ENCODE measurements at regions not wholly inside any gene's neighbourhood (a gene's known extent, or its start where the extent isn't known, plus 50 kb on each side); places are given as distances from the start of the nearest gene placed in this dataset.
"Not testable (repeated sequence)": the region's sequence is repeated elsewhere in the genome, so short reads cannot be mapped to it uniquely, and the experiment has no call there.

DNA sequence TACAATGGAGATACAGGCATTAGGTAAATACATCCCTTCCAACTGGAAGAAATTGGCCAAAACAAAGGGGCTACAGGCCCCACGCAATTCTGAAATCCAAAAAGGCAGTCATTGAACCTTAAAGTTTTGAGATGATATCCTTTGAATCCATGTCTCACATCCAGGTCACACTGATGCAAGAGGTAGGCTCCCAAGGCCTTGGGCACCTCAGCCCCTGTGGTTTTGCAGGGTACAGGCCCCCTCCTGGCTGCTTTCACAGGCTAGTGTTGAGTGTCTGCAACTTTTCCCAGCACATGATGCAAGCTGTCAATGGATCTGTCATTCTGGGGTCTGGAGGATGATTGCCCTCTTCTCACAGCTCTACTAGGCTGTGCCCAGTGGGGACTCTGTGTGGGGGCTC, 766.7 kb downstream of the ZBBX start:
- Mint-ChIP-seq H3K9me3 (ENCODE audit: low read depth) (peaks cover 3% of the 10 kb centered on the region), H3K36me3 (ENCODE audit: low read depth) (no peaks in the 10 kb centered on the region), H3K27me3 (no peaks in the 10 kb centered on the region), H3K27ac (no peak overlapping the region), H3K4me3 (no peak overlapping the region), H3K4me1 (no peaks in the 10 kb centered on the region)
- ChIA-PET POLR2A (no interaction called here), CTCF (no interaction called here)
- no peak for ATAC-seq
- intact Hi-C loops (cut with DNase I, micrococcal nuclease): no loop called here
- no peak for DNase-seq

DNA sequence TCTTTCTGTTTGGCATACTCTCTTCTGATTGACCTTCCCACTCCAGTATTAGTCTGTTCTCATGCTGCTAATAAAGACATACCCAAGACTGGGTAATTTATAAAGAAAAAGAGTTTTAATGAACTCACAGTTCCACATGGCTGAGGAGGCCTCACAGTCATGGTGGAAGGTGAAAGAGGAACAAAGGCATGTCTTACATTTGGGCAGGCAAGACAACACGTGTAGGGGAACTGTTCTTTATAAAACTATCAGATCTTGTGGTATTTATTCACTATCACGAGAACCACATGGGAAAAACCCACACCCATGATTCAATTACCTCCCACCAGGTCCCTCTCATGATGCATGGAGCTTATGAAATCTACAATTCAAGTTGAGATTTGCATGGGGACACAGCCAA, 767.3 kb downstream of the ZBBX start:
- H3K27me3 Mint-ChIP-seq; H3K36me3 Mint-ChIP-seq (ENCODE audit: low read depth); DNase-seq; H3K4me3 Mint-ChIP-seq; ATAC-seq; H3K4me1 Mint-ChIP-seq; H3K9me3 Mint-ChIP-seq (ENCODE audit: low read depth); H3K27ac Mint-ChIP-seq; intact Hi-C loops (cut with DNase I, micrococcal nuclease); POLR2A ChIA-PET: not testable (repeated sequence)
- CTCF ChIA-PET: interaction anchor here (0.6 kb wide), 1 partner anchor 36 kb away, joined by 3 read pairs; no protein-coding TSS in a partner anchor

DNA sequence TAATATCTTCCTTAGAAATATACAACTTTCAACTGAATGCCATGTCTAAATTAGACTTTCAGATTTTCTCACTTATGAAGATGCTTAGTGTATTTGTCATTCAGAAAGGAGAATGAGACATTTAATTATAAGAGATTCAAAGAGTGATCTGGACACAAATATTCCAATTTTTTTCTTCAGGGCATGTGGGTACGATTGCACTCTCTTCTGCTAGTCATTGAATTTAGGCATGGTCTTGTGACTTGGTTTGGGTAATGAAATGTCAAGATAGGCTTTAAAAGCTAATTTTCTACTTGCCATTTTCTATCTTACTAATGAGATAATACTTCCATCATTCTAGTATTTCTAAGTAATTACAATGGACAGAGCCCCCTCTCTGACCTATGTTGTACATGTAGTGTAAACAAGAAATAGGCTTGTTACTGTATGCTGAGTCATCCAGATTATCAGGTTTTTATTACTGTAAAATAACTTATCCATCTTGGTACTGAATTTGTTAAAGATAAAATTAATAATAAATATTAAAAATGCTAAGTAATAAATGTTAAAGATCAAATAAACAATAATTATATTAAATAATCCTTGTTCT, 770.8 kb upstream of the BCHE start:
- ChIA-PET POLR2A (no interaction called here), CTCF (no interaction called here)
- Mint-ChIP-seq H3K4me3 (no peak overlapping the region), H3K36me3 (ENCODE audit: low read depth) (no peaks in the 10 kb centered on the region), H3K4me1 (no peaks in the 10 kb centered on the region), H3K27ac (no peak overlapping the region), H3K9me3 (ENCODE audit: low read depth) (peaks cover 7% of the 10 kb centered on the region), H3K27me3 (no peaks in the 10 kb centered on the region)
- DNase-seq (no peak), ATAC-seq (no peak)
- intact Hi-C loops (cut with DNase I, micrococcal nuclease): no loop called here

DNA sequence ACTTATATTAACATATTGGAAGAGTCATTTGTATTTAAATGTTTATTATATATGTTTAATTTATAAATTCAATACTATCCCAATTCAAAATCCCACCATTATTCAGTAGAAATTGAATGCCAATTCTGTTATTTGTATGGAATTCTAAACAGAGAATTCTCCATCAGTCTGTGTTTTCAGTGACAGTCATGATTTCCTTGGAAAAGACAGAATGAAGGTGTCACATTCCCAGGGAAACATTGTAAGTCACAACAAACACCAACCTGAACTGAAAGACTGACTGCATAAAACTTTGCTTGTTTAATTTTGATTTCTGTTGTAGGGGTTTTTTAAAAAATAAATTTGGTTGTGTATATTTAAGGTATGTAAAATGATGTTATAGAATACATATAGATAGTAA, 769.8 kb upstream of the BCHE start:
- Mint-ChIP-seq H3K36me3 (ENCODE audit: low read depth) (no peaks in the 10 kb centered on the region), H3K4me3 (no peak overlapping the region), H3K27ac (no peak overlapping the region), H3K27me3 (no peaks in the 10 kb centered on the region), H3K9me3 (ENCODE audit: low read depth) (peaks cover 7% of the 10 kb centered on the region), H3K4me1 (no peaks in the 10 kb centered on the region)
- ChIA-PET CTCF (no interaction called here), POLR2A (no interaction called here)
- no peak for DNase-seq
- intact Hi-C loops (cut with DNase I, micrococcal nuclease): no loop called here
- no peak for ATAC-seq

DNA sequence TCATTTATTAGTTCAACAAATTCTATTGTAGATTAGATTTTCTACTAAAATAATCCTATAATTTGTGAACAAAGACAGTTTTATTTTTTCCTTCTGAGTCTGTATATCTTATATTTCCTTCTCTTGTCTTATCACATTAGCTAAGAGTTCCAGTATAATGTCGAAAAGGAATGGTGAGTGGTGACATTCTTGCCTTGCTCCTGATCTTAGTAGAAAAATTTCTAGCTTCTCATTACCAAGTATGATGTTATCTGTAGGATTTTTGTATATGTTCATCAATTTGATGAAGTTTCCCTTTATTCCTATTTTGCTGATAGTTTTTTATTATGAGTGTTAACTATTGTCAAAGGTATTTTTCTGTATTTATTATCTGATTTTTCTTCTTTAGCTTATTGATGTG, 756.6 kb upstream of the BCHE start:
- no peak for DNase-seq
- intact Hi-C loops (cut with DNase I, micrococcal nuclease): no loop called here

DNA sequence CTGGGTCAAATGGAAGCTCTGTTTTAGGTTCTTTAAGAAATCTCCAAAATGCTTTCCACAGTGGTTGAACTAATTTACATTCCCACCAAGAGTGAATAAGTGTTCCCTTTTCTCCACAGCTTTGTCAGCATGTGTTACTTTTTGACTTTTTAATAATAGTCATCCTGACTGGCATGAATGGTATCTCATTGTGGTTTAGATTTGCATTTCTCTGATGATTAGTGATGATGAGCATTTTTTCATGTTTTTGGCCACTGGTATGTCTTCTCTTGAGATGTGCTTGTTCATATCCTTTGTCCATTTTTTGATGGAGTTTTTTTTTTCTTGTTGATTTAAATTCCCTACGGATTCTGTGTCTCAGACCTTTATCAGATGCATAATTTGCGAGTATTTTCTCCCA, 745.0 kb upstream of the BCHE start:
- CTCF ChIA-PET: no interaction called here
- H3K9me3 Mint-ChIP-seq (ENCODE audit: low read depth): peaks cover 8% of the 10 kb centered on the region
- H3K36me3 Mint-ChIP-seq (ENCODE audit: low read depth): no peaks in the 10 kb centered on the region
- no peak overlapping the region for H3K27ac Mint-ChIP-seq
- intact Hi-C loops (cut with DNase I, micrococcal nuclease): no loop called here
- H3K4me1 Mint-ChIP-seq: no peaks in the 10 kb centered on the region
- DNase-seq (no peak), ATAC-seq (no peak)
- no peaks in the 10 kb centered on the region for H3K27me3 Mint-ChIP-seq
- no peak overlapping the region for H3K4me3 Mint-ChIP-seq
- POLR2A ChIA-PET: no interaction called here

More for the DNA sequence above, 756.6 kb upstream of the BCHE start:
- POLR2A ChIA-PET: no interaction called here
- CTCF ChIA-PET: no interaction called here
- Mint-ChIP-seq H3K27me3 (no peaks in the 10 kb centered on the region), H3K9me3 (ENCODE audit: low read depth) (peaks cover 6% of the 10 kb centered on the region), H3K36me3 (ENCODE audit: low read depth) (no peaks in the 10 kb centered on the region), H3K27ac (no peak overlapping the region), H3K4me1 (no peaks in the 10 kb centered on the region), H3K4me3 (no peak overlapping the region)
- ATAC-seq: no peak

DNA sequence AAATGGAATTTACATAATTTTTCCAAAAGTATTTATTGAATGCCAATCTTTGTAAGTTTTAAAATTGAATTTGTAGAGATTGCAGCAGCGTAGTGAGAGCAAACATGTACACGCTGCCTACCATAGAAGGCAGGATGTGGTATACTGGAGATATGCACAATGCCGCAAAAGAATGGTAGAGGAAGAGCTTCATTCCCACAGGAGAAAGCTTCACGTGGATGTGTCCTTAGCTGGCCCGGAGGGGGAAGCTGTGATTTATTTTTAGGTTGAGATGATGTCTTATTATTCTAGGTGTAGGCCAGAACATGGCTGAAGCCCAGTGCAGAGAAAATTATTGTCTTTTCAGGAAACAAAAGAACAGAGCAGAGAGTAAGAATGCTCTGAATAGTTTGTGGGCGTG, 743.3 kb upstream of the BCHE start:
- H3K9me3 Mint-ChIP-seq (ENCODE audit: low read depth): peaks cover 8% of the 10 kb centered on the region
- H3K27me3 Mint-ChIP-seq: no peaks in the 10 kb centered on the region
- no peak for DNase-seq
- no peak overlapping the region for H3K27ac Mint-ChIP-seq
- ChIA-PET POLR2A (no interaction called here), CTCF (no interaction called here)
- ATAC-seq: no peak
- H3K4me3 Mint-ChIP-seq: no peak overlapping the region
- intact Hi-C loops (cut with DNase I, micrococcal nuclease): no loop called here
- H3K4me1 Mint-ChIP-seq: no peaks in the 10 kb centered on the region
- H3K36me3 Mint-ChIP-seq (ENCODE audit: low read depth): no peaks in the 10 kb centered on the region

DNA sequence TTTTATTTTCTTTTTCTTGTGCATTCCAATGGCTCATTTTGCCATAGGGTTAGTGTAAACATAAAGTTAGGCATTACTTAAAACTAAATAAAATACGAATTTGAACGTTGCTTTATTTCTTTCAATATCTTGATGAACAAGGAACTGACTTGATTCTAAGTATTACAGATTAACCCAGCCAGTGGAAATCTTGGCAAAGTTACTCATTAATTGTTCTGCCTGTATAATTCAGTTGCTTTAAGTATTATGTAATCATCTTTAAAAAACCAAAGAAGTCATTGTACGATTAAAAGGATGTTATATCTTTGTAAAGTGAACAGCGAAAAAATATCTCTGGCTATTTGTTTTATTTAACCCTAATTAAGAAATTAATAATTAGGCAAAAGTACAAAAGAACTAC, 737.9 kb upstream of the BCHE start:
- no peak for DNase-seq
- Mint-ChIP-seq H3K27ac (no peak overlapping the region), H3K27me3 (no peaks in the 10 kb centered on the region), H3K9me3 (ENCODE audit: low read depth) (peaks cover 4% of the 10 kb centered on the region), H3K4me3 (no peak overlapping the region), H3K4me1 (no peaks in the 10 kb centered on the region), H3K36me3 (ENCODE audit: low read depth) (no peaks in the 10 kb centered on the region)
- intact Hi-C loops (cut with DNase I, micrococcal nuclease): no loop called here
- ChIA-PET CTCF (no interaction called here), POLR2A (no interaction called here)
- no peak for ATAC-seq

DNA sequence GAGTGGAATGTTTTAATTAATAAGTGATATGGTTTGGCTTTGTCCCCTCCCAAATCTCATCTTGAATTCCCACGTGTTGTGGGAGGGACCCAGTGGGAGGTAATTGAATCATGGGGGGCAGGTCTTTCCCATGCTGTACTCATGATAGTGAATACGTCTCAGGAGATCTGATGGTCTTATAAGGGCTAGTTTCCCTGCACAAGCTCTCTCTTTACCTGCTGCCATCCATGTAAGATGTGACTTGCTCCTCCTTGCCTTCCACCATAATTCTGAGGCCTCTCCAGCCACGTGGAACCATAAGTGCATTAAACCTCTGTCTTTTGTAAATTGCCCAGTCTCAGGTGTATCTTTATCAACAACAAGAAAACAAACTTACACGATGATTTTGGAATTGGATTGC, 734.5 kb upstream of the BCHE start:
- H3K9me3 Mint-ChIP-seq (ENCODE audit: low read depth); H3K27me3 Mint-ChIP-seq; DNase-seq; H3K36me3 Mint-ChIP-seq (ENCODE audit: low read depth); intact Hi-C loops (cut with DNase I, micrococcal nuclease); H3K4me1 Mint-ChIP-seq; POLR2A ChIA-PET; ATAC-seq; H3K4me3 Mint-ChIP-seq; H3K27ac Mint-ChIP-seq: not testable (repeated sequence)
- CTCF ChIA-PET: interaction anchor here (0.7 kb wide), 1 partner anchor 81 kb away, joined by 3 read pairs; no protein-coding TSS in a partner anchor

DNA sequence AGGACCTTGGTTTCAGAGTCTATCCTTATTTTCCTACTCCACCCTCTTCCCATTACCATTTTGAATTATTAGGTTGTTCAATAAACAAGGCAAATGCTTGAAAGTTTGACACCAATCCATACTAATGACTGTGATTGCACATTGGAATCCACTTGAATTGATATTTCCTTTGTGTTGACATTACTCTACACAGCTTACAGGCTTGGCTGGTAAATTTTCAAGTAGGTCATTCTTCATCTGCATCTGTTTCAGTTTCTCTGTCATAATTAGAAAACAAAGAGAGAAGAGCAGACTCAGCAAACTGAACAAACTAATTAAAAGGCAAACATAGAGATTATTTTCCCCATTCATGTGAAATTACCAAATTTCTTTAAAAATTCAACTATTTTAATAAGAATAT, 732.9 kb upstream of the BCHE start:
- Mint-ChIP-seq H3K4me3 (no peak overlapping the region), H3K4me1 (no peaks in the 10 kb centered on the region), H3K27ac (no peak overlapping the region), H3K27me3 (no peaks in the 10 kb centered on the region), H3K9me3 (ENCODE audit: low read depth) (peaks cover 4% of the 10 kb centered on the region), H3K36me3 (ENCODE audit: low read depth) (no peaks in the 10 kb centered on the region)
- ChIA-PET POLR2A (no interaction called here), CTCF (interaction anchor here (1.0 kb wide), 1 partner anchor 10 kb away, joined by 3 read pairs; no protein-coding TSS in a partner anchor)
- no peak for ATAC-seq
- no peak for DNase-seq
- intact Hi-C loops (cut with DNase I, micrococcal nuclease): no loop called here

DNA sequence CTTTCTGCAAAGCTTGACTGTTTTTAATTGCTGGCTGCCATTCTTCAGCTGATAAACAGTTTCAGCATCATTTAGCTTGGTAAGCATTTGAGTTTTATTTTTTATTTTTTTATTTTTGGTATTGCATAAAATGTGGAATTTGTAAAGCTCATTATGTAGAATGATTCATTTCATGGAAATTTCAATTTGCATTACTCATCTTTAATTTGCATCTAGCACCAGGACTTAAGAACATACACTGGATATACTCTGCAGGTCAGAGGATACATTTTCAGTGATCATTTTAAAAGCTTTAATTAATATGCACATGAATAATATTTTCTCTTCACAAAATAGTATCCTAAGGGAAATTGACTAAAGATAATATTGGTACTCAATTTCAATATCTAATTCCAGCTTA, 732.4 kb upstream of the BCHE start:
- H3K4me3 Mint-ChIP-seq: no peak overlapping the region
- H3K27me3 Mint-ChIP-seq: no peaks in the 10 kb centered on the region
- CTCF ChIA-PET: interaction anchor here (1.0 kb wide), 1 partner anchor 10 kb away, joined by 3 read pairs; no protein-coding TSS in a partner anchor
- no peak overlapping the region for H3K27ac Mint-ChIP-seq
- DNase-seq: no peak
- H3K9me3 Mint-ChIP-seq (ENCODE audit: low read depth): peaks cover 4% of the 10 kb centered on the region
- POLR2A ChIA-PET: no interaction called here
- no peaks in the 10 kb centered on the region for H3K36me3 Mint-ChIP-seq (ENCODE audit: low read depth)
- H3K4me1 Mint-ChIP-seq: no peaks in the 10 kb centered on the region
- intact Hi-C loops (cut with DNase I, micrococcal nuclease): no loop called here
- no peak for ATAC-seq

DNA sequence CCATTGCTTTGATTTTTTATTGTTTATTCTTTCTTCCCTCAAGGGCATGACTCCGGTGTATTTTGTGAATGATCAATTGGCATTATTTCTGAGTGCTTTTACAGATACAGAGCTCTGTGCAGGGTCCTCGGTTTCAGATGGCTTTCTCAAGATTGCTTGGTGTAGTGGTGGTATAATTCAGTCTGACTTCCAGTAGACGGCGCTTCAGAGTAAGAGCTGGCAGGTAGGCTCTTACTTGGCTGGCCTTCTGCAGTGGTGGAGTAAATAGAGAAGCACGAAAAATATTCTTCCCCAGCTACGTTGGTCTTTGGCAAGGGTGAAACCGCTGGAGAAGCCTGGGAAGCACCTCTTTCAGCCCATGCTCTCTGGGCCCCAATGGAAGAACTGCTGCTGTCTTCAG, 723.0 kb upstream of the BCHE start:
- CTCF ChIA-PET: interaction anchor here (0.8 kb wide), 1 partner anchor 9 kb away, joined by 3 read pairs; no protein-coding TSS in a partner anchor
- intact Hi-C loops (cut with DNase I, micrococcal nuclease): no loop called here
- H3K4me1 Mint-ChIP-seq: no peaks in the 10 kb centered on the region
- ATAC-seq (no peak), DNase-seq (no peak)
- H3K27me3 Mint-ChIP-seq: no peaks in the 10 kb centered on the region
- POLR2A ChIA-PET: no interaction called here
- no peak overlapping the region for H3K27ac Mint-ChIP-seq
- no peak overlapping the region for H3K4me3 Mint-ChIP-seq
- no peaks in the 10 kb centered on the region for H3K36me3 Mint-ChIP-seq (ENCODE audit: low read depth)
- peaks cover 4% of the 10 kb centered on the region for H3K9me3 Mint-ChIP-seq (ENCODE audit: low read depth)

DNA sequence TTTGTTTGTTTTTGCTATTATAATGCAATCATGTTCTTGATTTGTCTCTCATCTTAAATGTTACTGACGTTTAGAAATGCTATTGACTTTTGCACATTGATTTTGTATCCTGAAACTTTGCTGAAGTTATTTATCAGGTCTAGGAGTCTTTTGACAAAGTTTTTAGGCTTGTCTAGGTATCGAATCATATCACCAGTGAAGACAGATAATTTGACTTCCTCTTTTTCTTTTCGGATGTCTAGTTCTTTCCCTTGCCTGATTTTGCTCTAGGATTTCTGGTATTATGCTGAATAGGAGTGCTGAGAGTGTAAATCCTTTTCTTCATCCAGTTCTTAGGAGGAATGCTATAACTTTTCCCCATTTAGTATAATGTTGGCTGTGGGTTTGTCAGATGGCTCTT, 719.7 kb upstream of the BCHE start:
- ATAC-seq (no peak), DNase-seq (no peak)
- no peaks in the 10 kb centered on the region for H3K4me1 Mint-ChIP-seq
- intact Hi-C loops (cut with DNase I, micrococcal nuclease): no loop called here
- H3K27me3 Mint-ChIP-seq: no peaks in the 10 kb centered on the region
- ChIA-PET POLR2A (no interaction called here), CTCF (no interaction called here)
- no peak overlapping the region for H3K4me3 Mint-ChIP-seq
- no peaks in the 10 kb centered on the region for H3K36me3 Mint-ChIP-seq (ENCODE audit: low read depth)
- H3K9me3 Mint-ChIP-seq (ENCODE audit: low read depth): peaks cover 11% of the 10 kb centered on the region
- H3K27ac Mint-ChIP-seq: no peak overlapping the region

Data from activated CD4-positive, alpha-beta T cell treated with anti-CD3 and anti-CD28 coated beads for 36 hours (primary cell).